Thyroid gland (tissue), 4 donors: ENCODE measurements at regions not wholly inside any gene's neighbourhood (a gene's known extent, or its start where the extent isn't known, plus 50 kb on each side); places are given as distances from the start of the nearest gene placed in this dataset.
A peak's percentile ranks its signal among the peaks of the same experiment; 100 is the strongest.
"Not testable (repeated sequence)": the region's sequence is repeated elsewhere in the genome, so short reads cannot be mapped to it uniquely, and the experiment has no call there.

Source experiments
- DNase-seq, 2 donors: peaks; one replicate each; pipeline ENCODE4 v3.0.0-alpha.2; 2019
- H3K27ac ChIP-seq, 3 donors: fragments of 200-600 bp; sonication (generic); 1 replicate in 2 of 3; 2 replicates in 1 of 3; pipeline ENCODE4 v1.5.1; 2016 to 2019; ENCODE audit warnings: mild to moderate bottlenecking in 1 of 3, moderate library complexity in 1 of 3
- H3K27me3 ChIP-seq: fragments of 200-600 bp; sonication (generic); one replicate; pipeline ENCODE4 v1.5.1; 2019
- H3K36me3 ChIP-seq, 2 donors: fragments of 200-600 bp; sonication (generic); one replicate each; pipeline ENCODE4 v1.5.1; 2016 to 2019
- H3K4me1 ChIP-seq, 2 donors: fragments of 200-600 bp; sonication (generic); one replicate each; pipeline ENCODE4 v1.5.1; 2017 to 2019
- H3K4me3 ChIP-seq, 3 donors: fragments of 200-600 bp; sonication (generic); replicated peaks in 1 of 3; 1 replicate in 2 of 3; 2 replicates in 1 of 3; pipeline ENCODE4 v1.5.1; 2016; ENCODE audit warnings: mild to moderate bottlenecking in 1 of 3
- H3K9me3 ChIP-seq: fragments of 200-600 bp; sonication (generic); one replicate; pipeline ENCODE4 v1.5.1; 2017
- CTCF ChIP-seq, 6 experiments: fragments of 200-600 bp in 3 of 6; fragments of 450-650 bp in 3 of 6; sonication (generic) in 3 of 6; IDR thresholded peaks; one replicate each; pipeline ENCODE4 v1.5.1; 2016 to 2019; ENCODE audit warnings: antibody characterized with exemption in 6 of 6, mild to moderate bottlenecking in 2 of 6, inconsistent platforms in 1 of 6, moderate library complexity in 1 of 6
- POLR2A ChIP-seq, 2 donors: fragments of 450-650 bp; IDR thresholded peaks; one replicate each; pipeline ENCODE4 v1.6.1; 2017; ENCODE audit warnings: antibody characterized with exemption in 2 of 2, mild to moderate bottlenecking in 2 of 2, moderate library complexity in 1 of 2
- WGBS, 2 donors: methylation state at CpG; one replicate each; pipeline ENCODE4 v1.1.5; 2017; 5-methylcytosine and 5-hydroxymethylcytosine counted together
- intact Hi-C: fragments of 100-400 bp; cut with DNase I; formaldehyde crosslinking; loops from one replicate; pipeline ENCODE4 v1.15.1; 2023

GRCh38 chr3:193031911-193032310 lies 114.3 kb upstream of the MB21D2 start:
- 24 to 38% methylated on average over 2 of the region's 2 CpGs for WGBS, 2 donors
- H3K9me3 ChIP-seq = no peaks in the 10 kb centered on the region
- no peaks in the 10 kb centered on the region for H3K4me1 ChIP-seq
- no peak overlapping the region for H3K4me3 ChIP-seq
- no peaks in the 10 kb centered on the region for H3K36me3 ChIP-seq
- H3K27ac ChIP-seq = no peak overlapping the region
- DNase-seq = no peak
- TF ChIP-seq CTCF (IDR thresholded peaks at IDR 0.05) = no peak
- TF ChIP-seq POLR2A (IDR thresholded peaks at IDR 0.05) = no peak
- H3K27me3 ChIP-seq = peaks cover 3% of the 10 kb centered on the region
- intact Hi-C loops = loop anchor here (5.0 kb wide), 1 partner anchor 205 kb away; no protein-coding TSS in a partner anchor

DNA sequence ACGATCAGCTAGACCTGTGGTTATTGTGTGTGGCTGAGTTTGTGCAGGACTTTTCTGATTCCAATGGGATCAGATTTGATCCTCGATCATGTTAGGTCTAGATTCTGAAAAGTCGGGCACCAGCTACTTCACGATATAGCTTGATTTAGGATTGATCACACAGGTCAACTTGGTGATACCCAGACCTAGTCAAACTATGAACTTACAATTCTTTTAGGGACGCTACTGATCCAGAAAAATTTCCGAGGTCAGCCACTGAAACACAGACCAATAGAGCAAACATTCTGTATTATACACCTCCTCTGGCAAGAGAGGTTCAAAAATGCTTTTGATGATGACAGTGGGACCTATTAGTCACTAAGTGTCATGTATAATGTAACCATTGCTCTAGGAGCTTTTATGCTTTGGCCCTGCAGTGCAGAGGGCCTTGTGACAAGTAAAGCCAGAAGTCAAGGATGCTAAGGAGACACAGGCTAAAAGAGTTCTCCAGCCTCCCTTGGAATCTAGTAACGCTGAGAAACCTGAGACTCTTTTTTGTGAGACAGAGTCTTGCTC lies 115.6 kb upstream of the MB21D2 start:
- 90 to 94% methylated on average over 7 of the region's 7 CpGs for WGBS, 2 donors
- Histone ChIP-seq H3K36me3 (no peaks in the 10 kb centered on the region), H3K27me3 (peaks cover 3% of the 10 kb centered on the region), H3K4me3 (no peak overlapping the region), H3K4me1 (no peaks in the 10 kb centered on the region), H3K27ac (no peak overlapping the region), H3K9me3 (no peaks in the 10 kb centered on the region)
- no peak for TF ChIP-seq CTCF (IDR thresholded peaks at IDR 0.05)
- TF ChIP-seq POLR2A (IDR thresholded peaks at IDR 0.05) = no peak
- intact Hi-C loops = loop anchor here (5.0 kb wide), 1 partner anchor 206 kb away; no protein-coding TSS in a partner anchor
- DNase-seq = no peak

GRCh38 chr3:193037828-193038227 lies 120.2 kb upstream of the MB21D2 start:
- H3K9me3 ChIP-seq, intact Hi-C loops, H3K36me3 ChIP-seq, H3K4me3 ChIP-seq, H3K4me1 ChIP-seq, H3K27ac ChIP-seq, H3K27me3 ChIP-seq, DNase-seq: not testable (repeated sequence)
- WGBS, 2 donors = 96 to 97% methylated on average over 3 of the region's 3 CpGs

- WGBS, 2 donors = 83 to 90% methylated on average over 3 of the region's 3 CpGs
- intact Hi-C loops = no loop called here
- Histone ChIP-seq H3K27me3 (no peaks in the 10 kb centered on the region), H3K27ac (no peak overlapping the region), H3K4me1 (no peaks in the 10 kb centered on the region), H3K36me3 (no peaks in the 10 kb centered on the region), H3K9me3 (no peaks in the 10 kb centered on the region), H3K4me3 (no peak overlapping the region)
- DNase-seq = no peak
- TF ChIP-seq POLR2A (IDR thresholded peaks at IDR 0.05) (no peak), CTCF (IDR thresholded peaks at IDR 0.05) (no peak)
These were observed 121.4 kb upstream of the MB21D2 start for GRCh38 chr3:193039058-193039457.

- no peaks in the 10 kb centered on the region for H3K4me1 ChIP-seq
- TF ChIP-seq POLR2A (IDR thresholded peaks at IDR 0.05) (no peak), CTCF (IDR thresholded peaks at IDR 0.05) (peak in 4 of 6 experiments; percentile 33 to 82 (median 64))
- no peaks in the 10 kb centered on the region for H3K9me3 ChIP-seq
- H3K27ac ChIP-seq = no peak overlapping the region
- no peaks in the 10 kb centered on the region for H3K27me3 ChIP-seq
- 48 to 50% methylated on average over 2 of the region's 2 CpGs for WGBS, 2 donors
- no peak for DNase-seq
- H3K4me3 ChIP-seq = no peak overlapping the region
- intact Hi-C loops = loop anchor here (5.0 kb wide), 1 partner anchor 229 kb away; no protein-coding TSS in a partner anchor
- H3K36me3 ChIP-seq = no peaks in the 10 kb centered on the region
These were observed 123.4 kb upstream of the MB21D2 start for GRCh38 chr3:193040836-193041672.
